PC-3 (cell line): ENCODE measurements at regions not wholly inside any gene's neighbourhood (a gene's known extent, or its start where the extent isn't known, plus 50 kb on each side); places are given as distances from the start of the nearest gene placed in this dataset.

Source experiments
- EZH2 ChIP-seq: fragments of 300-600 bp; sonication (generic); IDR thresholded peaks from one replicate; pipeline ENCODE4 v1.6.1; 2017; ENCODE audit warnings: antibody characterized with exemption, mild to moderate bottlenecking, low read length; ENCODE audit not compliant: unreplicated experiment
- TF ChIP-seq, protein P1 (sequence below): fragments of 300-600 bp; sonication (generic); conservative IDR thresholded peaks from 2 replicates; pipeline ENCODE4 v1.5.1; 2017; ENCODE audit warnings: antibody characterized with exemption, low read depth, mild to moderate bottlenecking, low read length

DNA sequence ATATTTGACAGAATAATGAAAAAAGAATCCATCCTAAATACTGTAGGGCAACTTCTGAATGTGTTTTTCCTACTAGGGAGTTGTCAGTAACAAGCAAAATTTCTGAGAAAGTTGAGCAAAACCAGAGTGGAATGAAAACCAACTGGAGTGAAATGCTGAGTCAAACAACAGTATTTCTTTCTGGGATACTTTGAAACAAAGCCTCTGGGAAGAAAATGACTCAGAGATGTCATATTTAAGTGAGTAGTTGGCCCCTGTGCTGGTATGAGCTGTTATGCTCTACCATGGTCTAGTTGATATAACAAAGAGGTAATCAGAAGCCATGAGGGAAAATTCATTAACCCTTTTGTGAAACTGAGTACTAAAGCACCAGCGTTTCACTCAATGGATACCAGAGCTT, 372.1 kb upstream of the C9orf72 start:
- TF ChIP-seq, protein P1, sequence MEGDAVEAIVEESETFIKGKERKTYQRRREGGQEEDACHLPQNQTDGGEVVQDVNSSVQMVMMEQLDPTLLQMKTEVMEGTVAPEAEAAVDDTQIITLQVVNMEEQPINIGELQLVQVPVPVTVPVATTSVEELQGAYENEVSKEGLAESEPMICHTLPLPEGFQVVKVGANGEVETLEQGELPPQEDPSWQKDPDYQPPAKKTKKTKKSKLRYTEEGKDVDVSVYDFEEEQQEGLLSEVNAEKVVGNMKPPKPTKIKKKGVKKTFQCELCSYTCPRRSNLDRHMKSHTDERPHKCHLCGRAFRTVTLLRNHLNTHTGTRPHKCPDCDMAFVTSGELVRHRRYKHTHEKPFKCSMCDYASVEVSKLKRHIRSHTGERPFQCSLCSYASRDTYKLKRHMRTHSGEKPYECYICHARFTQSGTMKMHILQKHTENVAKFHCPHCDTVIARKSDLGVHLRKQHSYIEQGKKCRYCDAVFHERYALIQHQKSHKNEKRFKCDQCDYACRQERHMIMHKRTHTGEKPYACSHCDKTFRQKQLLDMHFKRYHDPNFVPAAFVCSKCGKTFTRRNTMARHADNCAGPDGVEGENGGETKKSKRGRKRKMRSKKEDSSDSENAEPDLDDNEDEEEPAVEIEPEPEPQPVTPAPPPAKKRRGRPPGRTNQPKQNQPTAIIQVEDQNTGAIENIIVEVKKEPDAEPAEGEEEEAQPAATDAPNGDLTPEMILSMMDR: no peak
- no peak for TF ChIP-seq EZH2
